HCT116 (cell line): ENCODE measurements at regions not wholly inside any gene's neighbourhood (a gene's known extent, or its start where the extent isn't known, plus 50 kb on each side); places are given as distances from the start of the nearest gene placed in this dataset.

Source experiments
- ATAC-seq: fragments of 200-7000 bp; cut with Tn5 transposase; 2 replicates; pipeline ENCODE4 v1.9.1; 2020; ENCODE audit warnings: mild to moderate bottlenecking, moderate library complexity
- BruUV-seq: library from RNA; stranded (reverse); fragments of 400-500 nt; replicated peaks from 2 replicates; lab custom pipeline; 2021; lab: Mats Ljungman, UMichigan
- CTCF ChIA-PET: fragments of 300-600 bp; sonication (Branson Sonifier 250); formaldehyde crosslinking; loops from one replicate; lab custom pipeline; 2021; ENCODE audit warnings: antibody characterized with exemption; lab: Charles Lee
- POLR2A ChIA-PET: fragments of 300-600, 350-600 bp; sonication (Branson Sonifier 250); formaldehyde crosslinking; loops from one replicate; lab custom pipeline; 2021; ENCODE audit warnings: antibody characterized with exemption; lab: Charles Lee
- RAD21 ChIA-PET, 2 experiments: fragments of 300-600 bp; sonication (Branson Sonifier 250); formaldehyde crosslinking; loops; one replicate each; lab custom pipeline; 2023; ENCODE audit warnings: low total read pairs in 2 of 2; ENCODE audit not compliant: uncharacterized antibody in 2 of 2, unreplicated experiment in 2 of 2, low non-redundant PET in 1 of 2; lab: Charles Lee
- DNase-seq: peaks from one replicate; pipeline ENCODE4 v3.0.0-alpha.2; 2010; ENCODE audit warnings: low read depth, low spot score
- H2AFZ ChIP-seq: fragments of 200-600 bp; shearing (Covaris generic), sonication (generic); 2 replicates; pipeline ENCODE4 v1.6.1; 2017; ENCODE audit warnings: low read depth, mixed run types, mixed read lengths, antibody characterized with exemption, low read length; ENCODE audit not compliant: poor library complexity, severe bottlenecking
- H3K27ac ChIP-seq: 2 replicates; pipeline ENCODE4 v1.5.1; 2012; ENCODE audit warnings: low read depth, low read length
- H3K27me3 ChIP-seq: fragments of 200-600 bp; sonication (generic); 2 replicates; pipeline ENCODE4 v1.6.1; 2016; ENCODE audit warnings: mixed run types, low read length, mixed read lengths; ENCODE audit not compliant: insufficient read depth
- H3K36me3 ChIP-seq, 2 experiments: fragments of 200-500 bp in 1 of 2; fragments of 200-600 bp in 1 of 2; sonication (Bioruptor generic) in 1 of 2; sonication (generic) in 1 of 2; 2 replicates each; pipeline versions ENCODE4 v1.5.1 to v1.6.1; 2014 to 2016; ENCODE audit warnings: low read length in 2 of 2, inconsistent platforms in 1 of 2, mixed read lengths in 1 of 2, mixed run types in 1 of 2; ENCODE audit not compliant: insufficient read depth in 2 of 2, control insufficient read depth in 1 of 2
- H3K4me1 ChIP-seq, 2 experiments: fragments of 200-600 bp in 1 of 2; sonication (generic) in 1 of 2; 2 replicates each; pipeline versions ENCODE4 v1.5.1 to v1.6.1; 2012 to 2017; ENCODE audit warnings: low read length in 2 of 2, inconsistent platforms in 1 of 2, mild to moderate bottlenecking in 1 of 2, mixed read lengths in 1 of 2, mixed run types in 1 of 2, moderate library complexity in 1 of 2; ENCODE audit not compliant: insufficient read depth in 2 of 2, control insufficient read depth in 1 of 2
- H3K4me2 ChIP-seq: fragments of 200-600 bp; sonication (generic); 2 replicates; pipeline ENCODE4 v1.6.1; 2017; ENCODE audit warnings: mixed run types, low read length, mixed read lengths
- H3K4me3 ChIP-seq, 2 experiments: fragments of 200-600 bp in 1 of 2; sonication (generic) in 1 of 2; replicated peaks in 1 of 2; 2 replicates each; pipeline ENCODE4 v1.5.1; 2011 to 2016; ENCODE audit warnings: low read length in 2 of 2, control low read depth in 1 of 2, low read depth in 1 of 2, mild to moderate bottlenecking in 1 of 2, mixed read lengths in 1 of 2, mixed run types in 1 of 2
- H3K79me2 ChIP-seq: fragments of 200-600 bp; sonication (generic); 2 replicates; pipeline ENCODE4 v1.6.1; 2017; ENCODE audit warnings: mild to moderate bottlenecking, mixed run types, low read length, moderate library complexity, mixed read lengths; ENCODE audit not compliant: insufficient read depth
- H3K9ac ChIP-seq: fragments of 200-600 bp; sonication (generic); 2 replicates; pipeline ENCODE4 v1.6.1; 2016; ENCODE audit warnings: low read length, mixed read lengths
- H3K9me2 ChIP-seq: fragments of 200-600 bp; sonication (generic), shearing (Covaris generic); 2 replicates; pipeline ENCODE4 v1.6.1; 2017; ENCODE audit warnings: mixed run types, mild to moderate bottlenecking, moderate library complexity; ENCODE audit not compliant: insufficient read depth
- H3K9me3 ChIP-seq, 2 experiments: fragments of 200-500 bp in 1 of 2; fragments of 200-600 bp in 1 of 2; sonication (Bioruptor generic) in 1 of 2; sonication (generic) in 1 of 2; 2 replicates each; pipeline ENCODE4 v1.6.1; 2014 to 2017; ENCODE audit warnings: low read length in 2 of 2, mixed read lengths in 2 of 2, inconsistent platforms in 1 of 2, low read depth in 1 of 2, mild to moderate bottlenecking in 1 of 2, mixed run types in 1 of 2, moderate library complexity in 1 of 2; ENCODE audit not compliant: control insufficient read depth in 1 of 2, insufficient read depth in 1 of 2
- H4K20me1 ChIP-seq: fragments of 200-600 bp; sonication (generic), shearing (Covaris generic); 2 replicates; pipeline ENCODE4 v1.6.1; 2017; ENCODE audit warnings: mixed run types, mild to moderate bottlenecking, moderate library complexity; ENCODE audit not compliant: insufficient read depth
- ELF1 ChIP-seq: IDR thresholded peaks from 2 replicates; pipeline ENCODE4 v1.6.1; 2012; ENCODE audit warnings: low read depth, borderline replicate concordance
- EZH2 ChIP-seq: fragments of 200-600 bp; sonication (generic); IDR thresholded peaks from 2 replicates; pipeline ENCODE4 v1.6.1; 2017; ENCODE audit warnings: antibody characterized with exemption, mixed run types
- EZH2phosphoT487 ChIP-seq: fragments of 200-600 bp; IDR thresholded peaks from 2 replicates; pipeline ENCODE4 v1.6.1; 2018; ENCODE audit warnings: antibody characterized with exemption, borderline replicate concordance
- JUND ChIP-seq: IDR thresholded peaks from 2 replicates; pipeline ENCODE4 v1.6.1; 2012
- POLR2AphosphoS5 ChIP-seq: IDR thresholded peaks from 2 replicates; pipeline ENCODE4 v1.6.1; 2011; ENCODE audit warnings: mild to moderate bottlenecking, low read depth, low read length, moderate library complexity
- SIN3A ChIP-seq: IDR thresholded peaks from 2 replicates; pipeline ENCODE4 v1.6.1; 2012; ENCODE audit warnings: low read depth
- ZBTB33 ChIP-seq: IDR thresholded peaks from 2 replicates; pipeline ENCODE4 v1.6.1; 2011; ENCODE audit warnings: mild to moderate bottlenecking, low read length, moderate library complexity; ENCODE audit not compliant: insufficient replicate concordance; ENCODE audit errors: extremely low read depth
- intact Hi-C: fragments of 100-400 bp; cut with micrococcal nuclease; formaldehyde crosslinking; loops from 2 replicates; pipeline ENCODE4 v1.10.0; 2022

GRCh38 chr12:108430926-108431325 lies 84.2 kb upstream of the FICD start:
- CTCF ChIA-PET: no interaction called here
- no peaks in the 10 kb centered on the region for H3K79me2 ChIP-seq

GRCh38 chr12:108430245-108430644 lies 84.8 kb upstream of the FICD start:
- intact Hi-C loops: no loop called here
- ChIA-PET POLR2A (no interaction called here), CTCF (no interaction called here), RAD21 (no interaction called here)
- Histone ChIP-seq H2AFZ (no peak overlapping the region), H3K27me3 (peaks cover 59% of the 10 kb centered on the region), H3K9me3 (no peaks in the 10 kb centered on the region), H3K4me1 (no peaks in the 10 kb centered on the region), H4K20me1 (no peaks in the 10 kb centered on the region), H3K4me2 (no peak overlapping the region), H3K9ac (no peak overlapping the region), H3K4me3 (no peak overlapping the region), H3K79me2 (no peaks in the 10 kb centered on the region), H3K27ac (no peak overlapping the region), H3K9me2 (no peaks in the 10 kb centered on the region), H3K36me3 (no peaks in the 10 kb centered on the region)
- no TSS peak for BruUV-seq
- ATAC-seq: no peak
- no peak for TF ChIP-seq ELF1
- TF ChIP-seq EZH2: no peak
- TF ChIP-seq ZBTB33: no peak
- no peak for DNase-seq

More at GRCh38 chr12:108430926-108431325, 84.2 kb upstream of the FICD start:
- RAD21 ChIA-PET: no interaction called here
- H3K9ac ChIP-seq: no peak overlapping the region
- H3K9me3 ChIP-seq: no peaks in the 10 kb centered on the region
- H3K27me3 ChIP-seq: peaks cover 54% of the 10 kb centered on the region
- H3K27ac ChIP-seq: no peak overlapping the region
- TF ChIP-seq EZH2phosphoT487 (no peak), ELF1 (no peak), SIN3A (no peak), EZH2 (no peak), JUND (no peak), POLR2AphosphoS5 (no peak)
- intact Hi-C loops: no loop called here
- POLR2A ChIA-PET: no interaction called here
- no peak overlapping the region for H3K4me3 ChIP-seq
- ATAC-seq: no peak
- H3K4me1 ChIP-seq: no peaks in the 10 kb centered on the region
- DNase-seq: no peak
- H4K20me1 ChIP-seq: no peaks in the 10 kb centered on the region
- no peaks in the 10 kb centered on the region for H3K36me3 ChIP-seq
- H2AFZ ChIP-seq: no peak overlapping the region
- no TSS peak for BruUV-seq
- H3K4me2 ChIP-seq: no peak overlapping the region
- H3K9me2 ChIP-seq: no peaks in the 10 kb centered on the region
